Stomach (tissue), 8 donors: ENCODE measurements at regions not wholly inside any gene's neighbourhood (a gene's known extent, or its start where the extent isn't known, plus 50 kb on each side); places are given as distances from the start of the nearest gene placed in this dataset.
"Not testable (repeated sequence)": the region's sequence is repeated elsewhere in the genome, so short reads cannot be mapped to it uniquely, and the experiment has no call there.

Experiments
- DNase-seq, 2 donors: peaks; one replicate each; pipeline versions ENCODE4 v3.0.0 to v3.0.0-alpha.2; 2013 to 2019
- H3K27ac ChIP-seq, 5 donors: fragments of 200-600 bp in 4 of 5; sonication (generic) in 4 of 5; one replicate each; pipeline ENCODE4 v1.5.1; 2013 to 2019; ENCODE audit warnings: mild to moderate bottlenecking in 1 of 5, moderate library complexity in 1 of 5
- H3K27me3 ChIP-seq, 3 donors: fragments of 200-600 bp; sonication (generic); one replicate each; pipeline ENCODE4 v1.5.1; 2017 to 2019; ENCODE audit warnings: mixed run types in 1 of 3
- H3K36me3 ChIP-seq, 4 donors: fragments of 200-600 bp; sonication (generic); 1 replicate in 3 of 4; 2 replicates in 1 of 4; pipeline ENCODE4 v1.5.1; 2016 to 2019
- H3K4me1 ChIP-seq, 4 donors: fragments of 200-600 bp; sonication (generic); one replicate each; pipeline ENCODE4 v1.5.1; 2016 to 2019
- H3K4me3 ChIP-seq, 4 donors: fragments of 200-600 bp; sonication (generic) in 3 of 4; one replicate each; pipeline ENCODE4 v1.5.1; 2016 to 2019; ENCODE audit warnings: mild to moderate bottlenecking in 1 of 4
- H3K9me3 ChIP-seq, 4 donors: fragments of 200-600 bp; sonication (generic); one replicate each; pipeline ENCODE4 v1.5.1; 2016 to 2019
- CTCF ChIP-seq, 7 experiments: fragments of 450-650 bp in 4 of 7; fragments of 200-600 bp in 3 of 7; sonication (generic) in 3 of 7; IDR thresholded peaks; one replicate each; pipeline ENCODE4 v1.5.1; 2016 to 2019; ENCODE audit warnings: antibody characterized with exemption in 7 of 7, control low read depth in 2 of 7, mild to moderate bottlenecking in 1 of 7
- EP300 ChIP-seq: sonication (generic); formaldehyde crosslinking; IDR thresholded peaks from one replicate; pipeline ENCODE4 v1.6.1; 2017; ENCODE audit warnings: antibody characterized with exemption
- POLR2A ChIP-seq, 4 donors: fragments of 450-650 bp; IDR thresholded peaks; one replicate each; pipeline ENCODE4 v1.6.1; 2016; ENCODE audit warnings: antibody characterized with exemption in 4 of 4, control low read depth in 2 of 4, mild to moderate bottlenecking in 1 of 4, moderate library complexity in 1 of 4
- POLR2AphosphoS5 ChIP-seq, 3 donors: sonication (generic); formaldehyde crosslinking; IDR thresholded peaks; one replicate each; pipeline ENCODE4 v1.6.1; 2016; ENCODE audit warnings: antibody characterized with exemption in 3 of 3
- WGBS, 5 donors: extraction: QIAGEN DNeasy Blood & Tissue Kit in 3 of 5; methylation state at CpG; one replicate each; pipeline versions ENCODE4 v1.1.5 to v1.1.7; 2013 to 2018; 5-methylcytosine and 5-hydroxymethylcytosine counted together
- intact Hi-C: fragments of 100-400 bp; cut with DNase I; formaldehyde crosslinking; loops from one replicate; pipeline ENCODE4 v1.15.1; 2023; ENCODE audit warnings: low total_unique reads
- donor health status: healthy with polysubstance abuse.
- donor health status: Bipolar disorder and iron deficiency.
- donor health status: healthy.

DNA sequence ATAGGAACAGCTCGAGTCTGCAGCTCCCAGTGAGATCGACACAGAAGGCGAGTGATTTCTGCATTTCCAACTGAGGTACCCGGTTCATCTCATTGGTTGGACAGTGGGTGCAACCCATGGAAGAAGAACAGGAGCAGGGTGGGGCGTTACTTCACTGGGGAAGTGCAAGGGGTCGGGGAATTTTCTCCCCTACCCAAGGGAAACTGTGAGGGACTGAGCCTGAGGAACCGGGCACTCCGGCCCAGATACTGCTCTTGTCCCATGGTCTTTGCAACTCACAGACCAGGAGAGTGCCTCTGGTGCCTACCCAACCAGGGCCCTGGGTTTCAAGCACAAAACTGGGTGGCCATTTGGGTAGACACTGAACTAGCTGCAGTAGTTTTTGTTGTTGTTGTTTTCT, 307.1 kb downstream of the AMY1C start:
- Histone ChIP-seq H3K4me1 (no peaks in the 10 kb centered on the region), H3K4me3 (no peak overlapping the region), H3K27ac (no peak overlapping the region), H3K9me3 (peaks cover 0 to 23% (median 3%) of the 10 kb centered on the region in 4 donors), H3K27me3 (no peaks in the 10 kb centered on the region), H3K36me3 (no peaks in the 10 kb centered on the region)
- DNase-seq = no peak
- intact Hi-C loops = no loop called here
- WGBS, 5 donors = 63 to 84% (median 75%) methylated on average over 8 of the region's 8 CpGs
- TF ChIP-seq POLR2A (IDR thresholded peaks at IDR 0.05) = no peak
- no peak for TF ChIP-seq POLR2AphosphoS5 (IDR thresholded peaks at IDR 0.05)
- TF ChIP-seq CTCF (IDR thresholded peaks at IDR 0.05) = no peak
- no peak for TF ChIP-seq EP300

DNA sequence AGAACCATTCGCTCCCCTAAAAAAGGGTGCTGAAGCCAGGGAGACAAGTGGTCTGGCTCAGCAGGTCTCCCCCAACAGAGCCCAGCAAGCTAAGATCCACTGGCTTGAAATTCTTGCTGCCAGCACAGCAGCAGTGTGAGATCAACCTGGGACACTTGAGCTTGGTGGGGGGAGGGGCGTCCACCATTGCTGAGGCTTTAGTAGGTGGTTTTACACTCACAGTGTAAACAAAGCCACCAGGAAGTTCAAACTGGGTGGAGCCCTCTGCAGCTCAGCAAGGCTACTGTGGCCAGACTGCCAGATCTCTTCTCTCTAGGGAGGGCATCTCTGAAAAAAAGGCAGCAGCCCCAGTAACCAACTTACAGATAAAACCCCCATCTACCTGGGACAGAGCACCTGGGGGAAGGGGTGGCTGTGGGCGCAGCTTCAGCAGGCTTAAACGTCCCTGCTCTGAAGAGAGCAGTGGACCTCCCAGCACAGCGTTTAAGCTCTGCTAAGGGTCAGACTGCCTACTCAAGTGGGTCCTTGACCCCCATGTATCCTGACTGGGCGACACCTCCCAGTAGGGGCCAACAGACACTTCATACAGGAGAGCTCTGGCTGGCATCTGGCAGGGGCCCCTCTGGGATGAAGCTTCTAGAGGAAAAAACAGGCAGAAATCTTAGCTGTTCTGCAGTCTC, 307.7 kb downstream of the AMY1C start:
- intact Hi-C loops, H3K27ac ChIP-seq: not testable (repeated sequence)
- WGBS, 5 donors = 43 to 64% (median 49%) methylated on average over 5 to 6 of the region's 6 CpGs

DNA sequence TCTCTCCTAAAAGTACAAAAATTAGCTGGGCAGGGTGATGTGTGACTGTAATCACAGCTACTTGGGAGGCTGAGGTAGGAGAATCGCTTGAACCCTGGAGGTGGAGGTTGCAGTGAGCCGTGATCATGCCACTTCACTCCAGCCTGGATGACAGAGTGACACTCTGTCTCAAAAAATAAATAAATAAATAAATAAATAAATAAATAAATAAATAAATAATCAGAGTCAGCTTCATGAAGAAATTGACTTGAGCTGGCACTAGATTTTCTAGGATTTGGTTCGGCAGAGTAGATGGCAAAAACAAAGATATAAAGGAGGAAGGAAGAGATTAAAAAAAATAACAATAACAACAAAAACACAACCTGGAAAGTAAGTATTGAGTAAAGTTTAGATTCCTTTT, 311.9 kb downstream of the AMY1C start:
- H3K27me3 ChIP-seq, H3K36me3 ChIP-seq, intact Hi-C loops, H3K4me1 ChIP-seq, DNase-seq, H3K4me3 ChIP-seq, H3K27ac ChIP-seq: not testable (repeated sequence)
- 80 to 88% (median 87%) methylated on average over 3 of the region's 3 CpGs for WGBS, 5 donors
- H3K9me3 ChIP-seq = peaks cover 0 to 13% (median 0%) of the 10 kb centered on the region in 4 donors

More for the DNA sequence above, 307.7 kb downstream of the AMY1C start:
- H3K9me3 ChIP-seq = peaks cover 0 to 17% (median under 1%) of the 10 kb centered on the region in 4 donors
- H3K27me3 ChIP-seq, H3K4me3 ChIP-seq, H3K36me3 ChIP-seq, H3K4me1 ChIP-seq: not testable (repeated sequence)
- peak in 1 of 2 donors; percentile 44 for DNase-seq

DNA sequence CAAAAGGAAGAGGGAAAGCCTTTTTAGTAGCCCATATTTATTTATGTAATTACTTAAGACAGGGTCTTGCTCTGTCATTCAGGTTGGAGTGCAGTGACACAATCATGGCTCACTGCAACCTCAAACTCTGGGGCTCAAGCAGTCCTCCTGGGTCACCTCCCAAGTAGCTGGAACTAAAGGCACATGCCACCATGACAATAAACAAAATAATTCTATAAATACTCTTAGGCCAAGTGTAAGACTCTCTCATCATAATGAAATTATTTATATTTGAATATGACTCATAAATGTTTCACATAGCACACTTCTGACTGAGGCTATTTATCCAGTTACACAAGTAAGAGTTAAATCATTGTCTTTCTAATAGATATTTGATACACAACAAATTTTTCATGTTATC, 314.7 kb downstream of the AMY1C start:
- H3K9me3 ChIP-seq = peaks cover 0 to 5% (median 0%) of the 10 kb centered on the region in 4 donors
- DNase-seq = no peak
- H3K27ac ChIP-seq = no peak overlapping the region
- no peaks in the 10 kb centered on the region for H3K4me1 ChIP-seq
- TF ChIP-seq CTCF (IDR thresholded peaks at IDR 0.05) (no peak), POLR2A (IDR thresholded peaks at IDR 0.05) (no peak), EP300 (no peak), POLR2AphosphoS5 (IDR thresholded peaks at IDR 0.05) (no peak)
- no peaks in the 10 kb centered on the region for H3K36me3 ChIP-seq
- H3K4me3 ChIP-seq = no peak overlapping the region
- intact Hi-C loops = no loop called here
- H3K27me3 ChIP-seq = no peaks in the 10 kb centered on the region

DNA sequence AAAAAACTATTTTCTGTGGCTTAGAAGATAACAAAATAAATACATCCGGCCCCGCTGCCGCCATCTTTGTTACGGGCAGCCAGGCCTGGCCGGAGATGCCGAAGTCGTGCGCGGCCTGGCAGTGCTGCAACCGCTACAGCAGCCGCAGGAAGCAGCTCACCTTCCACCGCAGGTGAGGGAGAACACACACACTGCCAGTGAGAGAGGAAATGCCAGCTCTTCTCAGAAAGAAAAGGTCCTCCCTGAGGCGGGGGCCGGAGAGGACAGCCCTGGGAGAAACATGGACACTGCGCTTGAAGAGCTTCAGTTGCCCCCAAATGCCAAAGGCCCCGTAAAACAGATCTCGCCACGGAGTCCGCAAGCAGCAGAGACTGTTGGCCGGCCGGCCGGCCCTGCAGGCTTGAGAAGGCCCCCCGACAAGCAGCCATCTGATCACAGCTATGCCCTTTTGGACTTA, 323.2 kb downstream of the AMY1C start:
- 91 to 95% (median 93%) methylated on average over 23 of the region's 23 CpGs for WGBS, 5 donors
- H3K27me3 ChIP-seq = no peaks in the 10 kb centered on the region
- no peak overlapping the region for H3K4me3 ChIP-seq
- peaks cover 0 to 15% (median 4%) of the 10 kb centered on the region in 4 donors for H3K9me3 ChIP-seq
- H3K36me3 ChIP-seq = no peaks in the 10 kb centered on the region
- H3K4me1 ChIP-seq = no peaks in the 10 kb centered on the region
- no peak overlapping the region for H3K27ac ChIP-seq
- DNase-seq = peak in 1 of 2 donors; percentile 9
- TF ChIP-seq POLR2AphosphoS5 (IDR thresholded peaks at IDR 0.05) (no peak), POLR2A (IDR thresholded peaks at IDR 0.05) (no peak), EP300 (no peak), CTCF (IDR thresholded peaks at IDR 0.05) (no peak)
- intact Hi-C loops = no loop called here
